Mesothelial cell of epicardium (in vitro differentiated cells): ENCODE measurements at regions not wholly inside any gene's neighbourhood (a gene's known extent, or its start where the extent isn't known, plus 50 kb on each side); places are given as distances from the start of the nearest gene placed in this dataset.

Experiments used
- DNase-seq, 2 experiments: peaks; one replicate each; pipeline ENCODE4 v3.0.0; 2021; ENCODE audit warnings: low spot score in 2 of 2; ENCODE audit not compliant: unreplicated experiment in 2 of 2
- H3K27ac Mint-ChIP-seq: 2 replicates; pipeline ENCODE4 v1.8.0; 2021; ENCODE audit warnings: mixed read lengths
- H3K27me3 Mint-ChIP-seq: 2 replicates; pipeline ENCODE4 v1.8.0; 2021; ENCODE audit warnings: low read depth, mixed read lengths
- H3K36me3 Mint-ChIP-seq: 2 replicates; pipeline ENCODE4 v1.8.0; 2021; ENCODE audit warnings: mixed read lengths
- H3K4me1 Mint-ChIP-seq: 2 replicates; pipeline ENCODE4 v1.8.0; 2021; ENCODE audit warnings: mixed read lengths
- H3K4me3 Mint-ChIP-seq: 2 replicates; pipeline ENCODE4 v1.8.0; 2021; ENCODE audit warnings: mild to moderate bottlenecking, moderate library complexity, mixed read lengths
- H3K9me3 Mint-ChIP-seq: 2 replicates; pipeline ENCODE4 v1.8.0; 2021; ENCODE audit warnings: mixed read lengths
- CTCF ChIP-seq: fragments of 200-600 bp; sonication (generic); IDR thresholded peaks from one replicate; pipeline ENCODE4 v1.5.0; 2021; ENCODE audit warnings: antibody characterized with exemption; ENCODE audit not compliant: unreplicated experiment

- no peak for DNase-seq
- Mint-ChIP-seq H3K4me3 (no peak overlapping the region), H3K27me3 (no peaks in the 10 kb centered on the region), H3K27ac (no peak overlapping the region), H3K36me3 (no peaks in the 10 kb centered on the region), H3K4me1 (no peaks in the 10 kb centered on the region), H3K9me3 (no peaks in the 10 kb centered on the region)
- TF ChIP-seq CTCF, result no peak
Observed at GRCh38 chr9:118438810-118439209, 734.6 kb downstream of the TLR4 start.

- TF ChIP-seq CTCF, result no peak
- Mint-ChIP-seq H3K36me3 (no peaks in the 10 kb centered on the region), H3K27me3 (no peaks in the 10 kb centered on the region), H3K4me1 (no peaks in the 10 kb centered on the region), H3K4me3 (no peak overlapping the region), H3K27ac (no peak overlapping the region), H3K9me3 (no peaks in the 10 kb centered on the region)
- DNase-seq, result no peak
Observed at GRCh38 chr9:118439441-118439840, 735.2 kb downstream of the TLR4 start.

- Mint-ChIP-seq H3K36me3 (no peaks in the 10 kb centered on the region), H3K27ac (no peak overlapping the region), H3K27me3 (peaks cover 5% of the 10 kb centered on the region), H3K4me1 (no peaks in the 10 kb centered on the region), H3K9me3 (no peaks in the 10 kb centered on the region), H3K4me3 (no peak overlapping the region)
- DNase-seq, result no peak
- no peak for TF ChIP-seq CTCF
Observed at GRCh38 chr9:118444403-118444802, 740.2 kb downstream of the TLR4 start.

GRCh38 chr9:118446943-118447639 lies 742.9 kb downstream of the TLR4 start:
- no peaks in the 10 kb centered on the region for H3K9me3 Mint-ChIP-seq
- no peaks in the 10 kb centered on the region for H3K36me3 Mint-ChIP-seq
- peaks cover 5% of the 10 kb centered on the region for H3K27me3 Mint-ChIP-seq
- DNase-seq, result no peak
- no peak overlapping the region for H3K4me3 Mint-ChIP-seq
- H3K4me1 Mint-ChIP-seq, result peaks cover 3% of the 10 kb centered on the region
- H3K27ac Mint-ChIP-seq, result no peak overlapping the region
- no peak for TF ChIP-seq CTCF

GRCh38 chr9:118449554-118449953 lies 745.4 kb downstream of the TLR4 start:
- Mint-ChIP-seq H3K27me3 (peaks cover 5% of the 10 kb centered on the region), H3K27ac (no peak overlapping the region), H3K4me3 (no peak overlapping the region), H3K9me3 (no peaks in the 10 kb centered on the region), H3K4me1 (peaks cover 3% of the 10 kb centered on the region), H3K36me3 (no peaks in the 10 kb centered on the region)
- DNase-seq, result no peak
- TF ChIP-seq CTCF, result no peak

- Mint-ChIP-seq H3K36me3 (no peaks in the 10 kb centered on the region), H3K27ac (no peak overlapping the region), H3K27me3 (no peaks in the 10 kb centered on the region), H3K9me3 (no peaks in the 10 kb centered on the region), H3K4me1 (no peaks in the 10 kb centered on the region), H3K4me3 (no peak overlapping the region)
- TF ChIP-seq CTCF, result no peak
- DNase-seq, result no peak
Observed at GRCh38 chr9:118455259-118455658, 751.1 kb downstream of the TLR4 start.
